IMR-90 (cell line): ENCODE measurements at regions not wholly inside any gene's neighbourhood (a gene's known extent, or its start where the extent isn't known, plus 50 kb on each side); places are given as distances from the start of the nearest gene placed in this dataset.

ENCODE experiments used
- MAZ ChIP-seq: IDR thresholded peaks from 2 replicates; pipeline ENCODE4 v1.6.1; 2012; ENCODE audit warnings: low read depth, mild to moderate bottlenecking, low read length, improper control_type of control experiment, moderate library complexity, borderline replicate concordance
- POLR2A ChIP-seq: IDR thresholded peaks from 2 replicates; pipeline ENCODE4 v1.6.1; 2012; ENCODE audit warnings: mild to moderate bottlenecking, low read depth, low read length
- TF ChIP-seq, protein P1 (sequence below): conservative IDR thresholded peaks from 2 replicates; pipeline ENCODE4 v1.5.1; 2012; ENCODE audit warnings: mild to moderate bottlenecking, low read depth, low read length, improper control_type of control experiment

GRCh38 chr2:131673400-131674173 lies 145.9 kb downstream of the CCDC74A start:
- no peak for TF ChIP-seq POLR2A
- TF ChIP-seq, protein P1, sequence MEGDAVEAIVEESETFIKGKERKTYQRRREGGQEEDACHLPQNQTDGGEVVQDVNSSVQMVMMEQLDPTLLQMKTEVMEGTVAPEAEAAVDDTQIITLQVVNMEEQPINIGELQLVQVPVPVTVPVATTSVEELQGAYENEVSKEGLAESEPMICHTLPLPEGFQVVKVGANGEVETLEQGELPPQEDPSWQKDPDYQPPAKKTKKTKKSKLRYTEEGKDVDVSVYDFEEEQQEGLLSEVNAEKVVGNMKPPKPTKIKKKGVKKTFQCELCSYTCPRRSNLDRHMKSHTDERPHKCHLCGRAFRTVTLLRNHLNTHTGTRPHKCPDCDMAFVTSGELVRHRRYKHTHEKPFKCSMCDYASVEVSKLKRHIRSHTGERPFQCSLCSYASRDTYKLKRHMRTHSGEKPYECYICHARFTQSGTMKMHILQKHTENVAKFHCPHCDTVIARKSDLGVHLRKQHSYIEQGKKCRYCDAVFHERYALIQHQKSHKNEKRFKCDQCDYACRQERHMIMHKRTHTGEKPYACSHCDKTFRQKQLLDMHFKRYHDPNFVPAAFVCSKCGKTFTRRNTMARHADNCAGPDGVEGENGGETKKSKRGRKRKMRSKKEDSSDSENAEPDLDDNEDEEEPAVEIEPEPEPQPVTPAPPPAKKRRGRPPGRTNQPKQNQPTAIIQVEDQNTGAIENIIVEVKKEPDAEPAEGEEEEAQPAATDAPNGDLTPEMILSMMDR = peak; percentile 81
- no peak for TF ChIP-seq MAZ
